ENCODE measurements at regions not wholly inside any gene's neighbourhood (a gene's known extent, or its start where the extent isn't known, plus 50 kb on each side); places are given as distances from the start of the nearest gene placed in this dataset.

DNA sequence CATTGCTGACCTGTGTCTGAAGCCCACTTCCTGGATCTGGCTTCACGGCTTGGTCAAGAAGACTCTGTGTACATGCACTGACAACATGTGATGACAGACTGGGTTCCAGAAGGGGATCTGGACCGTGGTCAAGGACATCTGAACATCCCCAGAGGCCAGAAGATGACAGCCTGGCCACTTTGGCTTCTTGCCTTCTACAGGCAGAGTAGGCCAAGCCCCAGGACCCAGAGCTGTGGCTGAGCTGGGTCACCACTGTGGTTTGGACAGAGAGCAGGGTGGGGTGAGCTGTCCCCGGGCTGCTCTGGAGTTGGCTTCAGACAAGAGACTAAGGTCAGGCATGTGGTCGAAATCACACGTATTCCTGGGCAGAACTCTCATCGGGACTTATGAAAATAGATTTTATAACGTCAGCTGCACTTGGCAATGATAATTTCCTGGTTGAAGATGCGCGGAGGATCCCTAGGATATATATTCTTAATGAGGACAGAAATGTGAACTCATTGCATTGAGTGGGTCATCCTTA, 114.1 kb upstream of the FRMD4B start:
- H4K20me1 ChIP-seq (replicated peaks; ENCODE audit: control insufficient read depth, insufficient read depth, low read length): no peaks in the 10 kb centered on the region
- CTCF ChIA-PET (ENCODE audit: low intra/inter-chr PET ratio): no interaction called here
- H3K9me3 ChIP-seq (replicated peaks; ENCODE audit: control insufficient read depth, insufficient read depth, low read depth, low read length): no peaks in the 10 kb centered on the region
- no peak overlapping the region for H2AFZ ChIP-seq (ENCODE audit: low read depth, low read length)
- no TSS peak for BruUV-seq (replicated peaks)
- POLR2A ChIA-PET: no interaction called here
- H3K27ac ChIP-seq (ENCODE audit: extremely low read depth, low read depth, low read length): no peak overlapping the region
- ATAC-seq (no peak), FAIRE-seq (no peak), DNase-seq (ENCODE audit: extremely low read depth in 1 of 4, low spot score in 3 of 4) (no peak)
- TF ChIP-seq PML (IDR thresholded peaks at IDR 0.05; ENCODE audit: low read length): no peak
- TF ChIP-seq, protein P1, sequence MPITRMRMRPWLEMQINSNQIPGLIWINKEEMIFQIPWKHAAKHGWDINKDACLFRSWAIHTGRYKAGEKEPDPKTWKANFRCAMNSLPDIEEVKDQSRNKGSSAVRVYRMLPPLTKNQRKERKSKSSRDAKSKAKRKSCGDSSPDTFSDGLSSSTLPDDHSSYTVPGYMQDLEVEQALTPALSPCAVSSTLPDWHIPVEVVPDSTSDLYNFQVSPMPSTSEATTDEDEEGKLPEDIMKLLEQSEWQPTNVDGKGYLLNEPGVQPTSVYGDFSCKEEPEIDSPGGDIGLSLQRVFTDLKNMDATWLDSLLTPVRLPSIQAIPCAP (CRISPR knock-in tag; IDR thresholded peaks at IDR 0.05; ENCODE audit: borderline replicate concordance): no peak
- TF ChIP-seq, protein P2, sequence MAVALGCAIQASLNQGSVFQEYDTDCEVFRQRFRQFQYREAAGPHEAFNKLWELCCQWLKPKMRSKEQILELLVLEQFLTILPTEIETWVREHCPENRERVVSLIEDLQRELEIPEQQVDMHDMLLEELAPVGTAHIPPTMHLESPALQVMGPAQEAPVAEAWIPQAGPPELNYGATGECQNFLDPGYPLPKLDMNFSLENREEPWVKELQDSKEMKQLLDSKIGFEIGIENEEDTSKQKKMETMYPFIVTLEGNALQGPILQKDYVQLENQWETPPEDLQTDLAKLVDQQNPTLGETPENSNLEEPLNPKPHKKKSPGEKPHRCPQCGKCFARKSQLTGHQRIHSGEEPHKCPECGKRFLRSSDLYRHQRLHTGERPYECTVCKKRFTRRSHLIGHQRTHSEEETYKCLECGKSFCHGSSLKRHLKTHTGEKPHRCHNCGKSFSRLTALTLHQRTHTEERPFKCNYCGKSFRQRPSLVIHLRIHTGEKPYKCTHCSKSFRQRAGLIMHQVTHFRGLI (CRISPR knock-in tag; IDR thresholded peaks at IDR 0.05): no peak
- no peak for TF ChIP-seq LARP7 (IDR thresholded peaks at IDR 0.05)
- no peak for TF ChIP-seq PTTG1 (tag; IDR thresholded peaks at IDR 0.05; ENCODE audit: low read depth)
- in situ Hi-C loops (cut with MboI) (no loop called here), intact Hi-C loops (cut with micrococcal nuclease) (no loop called here)
- H3K27me3 ChIP-seq (ENCODE audit: control insufficient read depth in 2 of 2, insufficient read depth in 2 of 2, low read length in 2 of 2): no peaks in the 10 kb centered on the region
- no peak overlapping the region for H3K4me3 ChIP-seq
- H3K9me1 ChIP-seq (ENCODE audit: control insufficient read depth, insufficient read depth, low read length): no peaks in the 10 kb centered on the region
- H3K79me2 ChIP-seq (ENCODE audit: control insufficient read depth, insufficient read depth, low read length): no peaks in the 10 kb centered on the region
- under 1% methylated on average over 9 of the region's 9 CpGs for WGBS (ENCODE audit: insufficient coverage, low coverage, missing lambda C conversion rate)
- no peaks in the 10 kb centered on the region for H3K4me1 ChIP-seq (replicated peaks in 1 of 2; ENCODE audit: control insufficient read depth in 2 of 2, insufficient read depth in 2 of 2, low read length in 2 of 2)
- no peak overlapping the region for H3K9ac ChIP-seq (ENCODE audit: insufficient read depth in 1 of 2, low read depth in 2 of 2, low read length in 2 of 2)
- no peak overlapping the region for H3K4me2 ChIP-seq (ENCODE audit: insufficient read depth, low read length)
- H3K36me3 ChIP-seq (ENCODE audit: control insufficient read depth, insufficient read depth, low read length): no peaks in the 10 kb centered on the region
